Adipocyte (in vitro differentiated cells): ENCODE measurements at regions not wholly inside any gene's neighbourhood (a gene's known extent, or its start where the extent isn't known, plus 50 kb on each side); places are given as distances from the start of the nearest gene placed in this dataset.

Experiments used
- DNase-seq: peaks from one replicate; pipeline ENCODE4 v3.0.0-alpha.2; 2015; ENCODE audit warnings: low read depth
- H3K27me3 ChIP-seq: replicated peaks from 2 replicates; pipeline ENCODE4 v1.7.0; 2013; ENCODE audit warnings: mild to moderate bottlenecking, low read length, moderate library complexity; ENCODE audit not compliant: control insufficient read depth, insufficient read depth
- H3K36me3 ChIP-seq: 2 replicates; pipeline ENCODE4 v1.7.0; 2013; ENCODE audit warnings: low read length, mild to moderate bottlenecking, moderate library complexity; ENCODE audit not compliant: control insufficient read depth, insufficient read depth, severe bottlenecking
- H3K4me1 ChIP-seq: 2 replicates; pipeline ENCODE4 v1.7.0; 2013; ENCODE audit warnings: mild to moderate bottlenecking, low read length, moderate library complexity; ENCODE audit not compliant: control insufficient read depth, insufficient read depth
- H3K4me3 ChIP-seq: 2 replicates; pipeline ENCODE4 v1.7.0; 2013; ENCODE audit warnings: mild to moderate bottlenecking, low read length, moderate library complexity
- H3K9ac ChIP-seq: 2 replicates; pipeline ENCODE4 v1.7.0; 2013; ENCODE audit warnings: mild to moderate bottlenecking, low read length, moderate library complexity
- H3K9me3 ChIP-seq: 2 replicates; pipeline ENCODE4 v1.7.0; 2013; ENCODE audit warnings: mild to moderate bottlenecking, low read length, moderate library complexity; ENCODE audit not compliant: control insufficient read depth

DNA sequence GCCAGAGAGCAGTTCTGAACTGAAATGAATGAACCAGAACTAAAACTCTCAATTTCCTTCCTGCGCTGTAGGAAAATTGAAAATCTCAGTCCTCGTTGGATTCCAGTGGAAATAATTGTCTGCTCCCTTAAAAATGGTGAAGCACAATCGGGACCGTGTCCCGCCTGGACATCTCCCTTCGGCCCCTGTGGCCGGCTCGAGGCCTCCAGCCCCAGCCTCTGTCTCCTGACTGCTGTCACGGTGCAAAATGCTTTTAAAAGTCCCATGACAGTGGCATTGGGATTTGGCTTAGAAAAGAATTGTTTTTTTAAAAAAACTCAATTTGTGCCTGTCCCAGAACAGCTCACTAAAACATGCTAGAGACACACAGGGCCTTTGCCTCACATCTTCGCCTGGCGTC, 142.5 kb downstream of the ZNF664 start:
- Histone ChIP-seq H3K4me1 (no peaks in the 10 kb centered on the region), H3K9ac (no peak overlapping the region), H3K9me3 (peaks cover 9% of the 10 kb centered on the region), H3K4me3 (no peak overlapping the region), H3K36me3 (no peaks in the 10 kb centered on the region), H3K27me3 (peaks cover 27% of the 10 kb centered on the region)
- no peak for DNase-seq

- H3K36me3 ChIP-seq: no peaks in the 10 kb centered on the region
- H3K9me3 ChIP-seq: peaks cover 9% of the 10 kb centered on the region
- no peaks in the 10 kb centered on the region for H3K4me1 ChIP-seq
- DNase-seq: no peak
- no peak overlapping the region for H3K4me3 ChIP-seq
- no peak overlapping the region for H3K9ac ChIP-seq
- H3K27me3 ChIP-seq: peaks cover 26% of the 10 kb centered on the region
These were observed 143.1 kb downstream of the ZNF664 start for GRCh38 chr12:124115976-124116690.

DNA sequence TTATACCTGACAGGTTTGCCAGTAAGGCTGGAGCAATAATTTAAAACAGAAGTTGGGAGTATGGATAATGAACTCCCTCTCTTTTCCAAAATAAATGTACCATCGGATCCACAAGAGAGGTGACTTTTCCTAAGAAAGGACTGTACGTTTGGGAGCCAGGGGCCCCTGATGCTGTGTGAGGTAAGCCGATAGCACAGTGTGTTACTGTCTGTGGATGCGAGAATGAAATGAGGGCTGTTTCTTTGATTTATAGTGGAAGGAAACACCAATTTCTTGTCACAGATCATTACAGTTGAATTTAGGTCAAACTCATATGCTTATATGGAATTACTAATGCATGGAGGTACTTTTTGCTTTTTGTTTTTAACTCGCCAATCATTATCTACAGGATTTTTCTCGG, 147.7 kb downstream of the ZNF664 start:
- Histone ChIP-seq H3K36me3 (no peaks in the 10 kb centered on the region), H3K4me3 (no peak overlapping the region), H3K9ac (no peak overlapping the region), H3K4me1 (no peaks in the 10 kb centered on the region), H3K27me3 (peaks cover 33% of the 10 kb centered on the region), H3K9me3 (no peaks in the 10 kb centered on the region)
- DNase-seq: no peak

DNA sequence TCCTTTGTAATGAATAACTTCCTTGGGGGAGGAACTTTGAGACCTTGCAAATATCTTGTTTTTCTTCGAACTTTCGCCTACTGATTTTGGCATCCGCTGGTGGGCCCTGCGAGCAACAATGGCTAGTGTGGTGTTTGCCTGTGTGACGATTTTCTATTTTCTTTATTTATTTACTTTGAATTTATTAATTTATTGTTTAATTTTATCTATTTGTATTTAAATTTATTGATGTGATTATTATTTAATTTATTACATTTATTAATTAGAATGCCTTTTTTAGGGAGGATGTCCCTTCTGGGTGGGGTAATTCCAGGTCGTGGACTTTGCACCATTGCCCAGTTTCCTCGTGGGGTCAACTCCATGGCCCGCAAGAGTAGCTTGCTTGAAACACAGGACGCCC, 149.7 kb downstream of the ZNF664 start:
- no peak overlapping the region for H3K4me3 ChIP-seq

GRCh38 chr12:124123296-124124000, 150.4 kb downstream of the ZNF664 start:
- Histone ChIP-seq H3K27me3 (peaks cover 33% of the 10 kb centered on the region), H3K4me1 (no peaks in the 10 kb centered on the region), H3K9ac (no peak overlapping the region), H3K4me3 (no peak overlapping the region), H3K36me3 (no peaks in the 10 kb centered on the region), H3K9me3 (no peaks in the 10 kb centered on the region)
- peak; percentile 2 for DNase-seq

More for the DNA sequence above, 149.7 kb downstream of the ZNF664 start:
- Histone ChIP-seq H3K9me3 (no peaks in the 10 kb centered on the region), H3K27me3 (peaks cover 34% of the 10 kb centered on the region), H3K4me1 (no peaks in the 10 kb centered on the region), H3K9ac (no peak overlapping the region), H3K36me3 (no peaks in the 10 kb centered on the region)
- DNase-seq: no peak

- Histone ChIP-seq H3K27me3 (peaks cover 30% of the 10 kb centered on the region), H3K9me3 (no peaks in the 10 kb centered on the region), H3K4me1 (no peaks in the 10 kb centered on the region), H3K4me3 (no peak overlapping the region), H3K36me3 (no peaks in the 10 kb centered on the region), H3K9ac (no peak overlapping the region)
- DNase-seq: no peak
These were observed 152.3 kb downstream of the ZNF664 start for GRCh38 chr12:124125203-124125871.

GRCh38 chr12:124126950-124127655, 154.1 kb downstream of the ZNF664 start:
- Histone ChIP-seq H3K4me1 (no peaks in the 10 kb centered on the region), H3K27me3 (peaks cover 30% of the 10 kb centered on the region), H3K9me3 (no peaks in the 10 kb centered on the region), H3K4me3 (no peak overlapping the region), H3K9ac (no peak overlapping the region), H3K36me3 (no peaks in the 10 kb centered on the region)
- DNase-seq: no peak

- Histone ChIP-seq H3K36me3 (no peaks in the 10 kb centered on the region), H3K9me3 (no peaks in the 10 kb centered on the region), H3K9ac (no peak overlapping the region), H3K27me3 (peaks cover 27% of the 10 kb centered on the region), H3K4me3 (no peak overlapping the region), H3K4me1 (no peaks in the 10 kb centered on the region)
- no peak for DNase-seq
These were observed 156.1 kb downstream of the ZNF664 start for GRCh38 chr12:124129132-124129531.

- Histone ChIP-seq H3K4me1 (no peaks in the 10 kb centered on the region), H3K4me3 (no peak overlapping the region), H3K9me3 (no peaks in the 10 kb centered on the region), H3K27me3 (peaks cover 21% of the 10 kb centered on the region), H3K9ac (no peak overlapping the region), H3K36me3 (no peaks in the 10 kb centered on the region)
- DNase-seq: no peak
These were observed 157.9 kb downstream of the ZNF664 start for GRCh38 chr12:124130691-124131591.

- DNase-seq: no peak
- Histone ChIP-seq H3K36me3 (no peaks in the 10 kb centered on the region), H3K9me3 (no peaks in the 10 kb centered on the region), H3K27me3 (peaks cover 16% of the 10 kb centered on the region), H3K4me1 (no peaks in the 10 kb centered on the region), H3K9ac (no peak overlapping the region), H3K4me3 (no peak overlapping the region)
These were observed 158.6 kb downstream of the ZNF664 start for GRCh38 chr12:124131659-124132058.
